H1 (cell line): ENCODE measurements at regions not wholly inside any gene's neighbourhood (a gene's known extent, or its start where the extent isn't known, plus 50 kb on each side); places are given as distances from the start of the nearest gene placed in this dataset.

Source experiments
- CTCF ChIA-PET: fragments of 300-600 bp; sonication (Branson Sonifier 250); formaldehyde crosslinking; loops from one replicate; lab custom pipeline; 2021; ENCODE audit not compliant: partially characterized antibody; lab: Charles Lee
- POLR2A ChIA-PET: fragments of 300-600 bp; sonication (Branson Sonifier 250); formaldehyde crosslinking; loops from one replicate; lab custom pipeline; 2021; ENCODE audit warnings: inconsistent platforms; ENCODE audit not compliant: partially characterized antibody; lab: Charles Lee
- DNase-seq, 2 experiments: peaks; one replicate each; pipeline versions ENCODE4 v3.0.0 to v3.0.0-alpha.2; 2010 to 2022; ENCODE audit warnings: low spot score in 2 of 2, low read depth in 1 of 2, mixed read lengths in 1 of 2
- FAIRE-seq: peaks from 2 replicates; lab custom pipeline; 2011; peaks lifted over from hg19 to GRCh38; lab: Jason Lieb, UNC
- H2AFZ ChIP-seq: 2 replicates; pipeline ENCODE4 v1.8.1; 2012; ENCODE audit warnings: low read length, inconsistent platforms
- H2AK5ac ChIP-seq: 2 replicates; pipeline ENCODE4 v1.6.1; 2013; ENCODE audit warnings: low read depth, low read length
- H2BK120ac ChIP-seq: replicated peaks from 2 replicates; pipeline ENCODE3; 2013; ENCODE audit warnings: low read depth, low read length, inconsistent platforms
- H2BK12ac ChIP-seq: 2 replicates; pipeline ENCODE4 v1.6.1; 2013; ENCODE audit warnings: low read depth, low read length
- H2BK15ac ChIP-seq: 2 replicates; pipeline ENCODE4 v1.6.1; 2013; ENCODE audit warnings: low read length
- H2BK20ac ChIP-seq: 2 replicates; pipeline ENCODE4 v1.6.1; 2013; ENCODE audit warnings: low read length
- H2BK5ac ChIP-seq: 2 replicates; pipeline ENCODE4 v1.6.1; 2013; ENCODE audit warnings: low read depth, low read length
- H3K14ac ChIP-seq: 2 replicates; pipeline ENCODE4 v1.6.1; 2013; ENCODE audit warnings: inconsistent platforms; ENCODE audit not compliant: insufficient read length
- H3K18ac ChIP-seq: 2 replicates; pipeline ENCODE4 v1.6.1; 2013; ENCODE audit warnings: low read length; ENCODE audit errors: extremely low read depth
- H3K23ac ChIP-seq: 2 replicates; pipeline ENCODE4 v1.6.1; 2013; ENCODE audit warnings: inconsistent platforms; ENCODE audit not compliant: insufficient read length
- H3K23me2 ChIP-seq: 2 replicates; pipeline ENCODE4 v1.6.1; 2013; ENCODE audit warnings: low read depth, low read length
- H3K27ac ChIP-seq: 2 replicates; pipeline ENCODE4 v1.6.1; 2011; ENCODE audit warnings: low read depth, low read length, inconsistent platforms
- H3K27me3 ChIP-seq, 4 experiments: replicated peaks in 1 of 4; 1 replicate in 1 of 4; 2 replicates in 3 of 4; pipeline versions ENCODE4 v1.6.1 to v1.8.1; 2011 to 2013; ENCODE audit warnings: low read length in 3 of 4, mild to moderate bottlenecking in 3 of 4, inconsistent platforms in 2 of 4, mixed read lengths in 2 of 4, moderate library complexity in 1 of 4; ENCODE audit not compliant: control insufficient read depth in 3 of 4, insufficient read depth in 3 of 4; ENCODE audit errors: extremely low read depth in 1 of 4
- H3K36me3 ChIP-seq, 4 experiments: 2 replicates each; pipeline versions ENCODE4 v1.6.1 to v1.8.1; 2011 to 2013; ENCODE audit warnings: mild to moderate bottlenecking in 4 of 4, low read length in 3 of 4, moderate library complexity in 2 of 4, control low read depth in 1 of 4, inconsistent platforms in 1 of 4; ENCODE audit not compliant: insufficient read depth in 4 of 4, control insufficient read depth in 2 of 4
- H3K4ac ChIP-seq: replicated peaks from 2 replicates; pipeline ENCODE3; 2013; ENCODE audit warnings: low read length, low read depth, mixed read lengths, inconsistent platforms; ENCODE audit not compliant: insufficient read length
- H3K4me1 ChIP-seq, 4 experiments: replicated peaks in 1 of 4; 1 replicate in 1 of 4; 2 replicates in 3 of 4; pipeline versions ENCODE4 v1.6.1 to v1.8.1; 2011 to 2013; ENCODE audit warnings: low read length in 3 of 4, inconsistent platforms in 2 of 4, mixed read lengths in 1 of 4; ENCODE audit not compliant: insufficient read depth in 4 of 4, control insufficient read depth in 3 of 4
- H3K4me2 ChIP-seq, 2 experiments: 2 replicates each; pipeline versions ENCODE4 v1.6.1 to v1.8.1; 2011 to 2013; ENCODE audit warnings: low read depth in 2 of 2, low read length in 2 of 2, control low read depth in 1 of 2, inconsistent platforms in 1 of 2, mild to moderate bottlenecking in 1 of 2; ENCODE audit not compliant: insufficient read depth in 1 of 2
- H3K4me3 ChIP-seq, 4 experiments: fragments of 200-600, 300-600 bp in 1 of 4; sonication (generic), shearing (Covaris generic), sonication (Bioruptor Twin) in 1 of 4; 2 replicates each; pipeline versions ENCODE4 v1.5.1 to v1.8.1; 2011 to 2016; ENCODE audit warnings: low read length in 4 of 4, low read depth in 3 of 4, control low read depth in 2 of 4, inconsistent platforms in 2 of 4, mild to moderate bottlenecking in 2 of 4, mixed read lengths in 1 of 4, moderate library complexity in 1 of 4; ENCODE audit not compliant: insufficient read depth in 2 of 4; ENCODE audit errors: extremely low read depth in 1 of 4
- H3K56ac ChIP-seq: replicated peaks from 2 replicates; pipeline ENCODE3; 2013; ENCODE audit warnings: low read depth, mild to moderate bottlenecking, mixed read lengths, low read length, inconsistent platforms; ENCODE audit not compliant: insufficient read length
- H3K79me1 ChIP-seq: 2 replicates; pipeline ENCODE4 v1.6.1; 2013; ENCODE audit warnings: low read depth, low read length, control low read depth
- H3K79me2 ChIP-seq, 2 experiments: 2 replicates each; pipeline versions ENCODE4 v1.6.1 to v1.8.1; 2012 to 2013; ENCODE audit warnings: low read length in 2 of 2, mild to moderate bottlenecking in 2 of 2, inconsistent platforms in 1 of 2; ENCODE audit not compliant: insufficient read depth in 2 of 2, control insufficient read depth in 1 of 2
- H3K9ac ChIP-seq, 4 experiments: replicated peaks in 1 of 4; 1 replicate in 1 of 4; 2 replicates in 3 of 4; pipeline versions ENCODE4 v1.6.1 to v1.8.1; 2011 to 2013; ENCODE audit warnings: low read depth in 3 of 4, low read length in 3 of 4, control low read depth in 2 of 4, mild to moderate bottlenecking in 2 of 4, moderate library complexity in 2 of 4, inconsistent platforms in 1 of 4; ENCODE audit errors: extremely low read depth in 1 of 4
- H3K9me3 ChIP-seq, 2 experiments: 2 replicates each; pipeline versions ENCODE4 v1.6.1 to v1.8.1; 2012 to 2013; ENCODE audit warnings: mild to moderate bottlenecking in 2 of 2, moderate library complexity in 2 of 2, control low read depth in 1 of 2, inconsistent platforms in 1 of 2, low read depth in 1 of 2, low read length in 1 of 2, mixed read lengths in 1 of 2; ENCODE audit not compliant: insufficient read depth in 2 of 2
- H4K20me1 ChIP-seq, 2 experiments: replicated peaks in 1 of 2; 2 replicates each; pipeline versions ENCODE3 to v1.8.1; 2011 to 2013; ENCODE audit warnings: inconsistent platforms in 2 of 2, low read length in 2 of 2, mild to moderate bottlenecking in 1 of 2; ENCODE audit not compliant: insufficient read depth in 2 of 2, control insufficient read depth in 1 of 2
- H4K5ac ChIP-seq: 2 replicates; pipeline ENCODE4 v1.6.1; 2013; ENCODE audit warnings: low read length, low read depth, mixed read lengths, inconsistent platforms; ENCODE audit not compliant: insufficient read length
- H4K8ac ChIP-seq: 2 replicates; pipeline ENCODE4 v1.8.0; 2013; ENCODE audit warnings: mild to moderate bottlenecking, moderate library complexity, low read length, inconsistent platforms; ENCODE audit not compliant: insufficient read depth; ENCODE audit errors: extremely low read depth
- H4K91ac ChIP-seq: replicated peaks from 2 replicates; pipeline ENCODE3; 2013; ENCODE audit warnings: low read length, mixed read lengths, inconsistent platforms; ENCODE audit not compliant: insufficient read length
- BCL11A ChIP-seq, 2 experiments: IDR thresholded peaks; one replicate each; pipeline ENCODE4 v1.6.1; 2011; ENCODE audit warnings: low read depth in 2 of 2, low read length in 2 of 2, mild to moderate bottlenecking in 2 of 2
- BRCA1 ChIP-seq: IDR thresholded peaks from 2 replicates; pipeline ENCODE4 v1.6.1; 2012; ENCODE audit warnings: low read depth, low read length, improper control_type of control experiment
- CHD2 ChIP-seq: IDR thresholded peaks from 2 replicates; pipeline ENCODE4 v1.6.1; 2012; ENCODE audit warnings: low read length, improper control_type of control experiment
- MAFK ChIP-seq: IDR thresholded peaks from 2 replicates; pipeline ENCODE4 v1.6.1; 2012; ENCODE audit warnings: low read depth, mild to moderate bottlenecking, improper control_type of control experiment, low read length
- WGBS, 2 experiments: shearing (Covaris generic) in 1 of 2; methylation state at CpG; one replicate each; pipeline versions ENCODE4 v1.1.6 to v1.1.7; 2013 to 2015; ENCODE audit warnings: low lambda C conversion rate in 2 of 2, mixed read lengths in 2 of 2, inconsistent platforms in 1 of 2, low coverage in 1 of 2, missing lambda C conversion rate in 1 of 2; ENCODE audit not compliant: insufficient replicate concordance in 2 of 2, insufficient coverage in 1 of 2, insufficient read length in 1 of 2; ENCODE audit errors: extremely low coverage in 1 of 2, missing lambda C conversion rate in 1 of 2; 5-methylcytosine and 5-hydroxymethylcytosine counted together
- TF ChIP-seq, protein P1 (sequence below): IDR thresholded peaks from 2 replicates; pipeline ENCODE4 v1.6.1; 2012; ENCODE audit warnings: inconsistent platforms

DNA sequence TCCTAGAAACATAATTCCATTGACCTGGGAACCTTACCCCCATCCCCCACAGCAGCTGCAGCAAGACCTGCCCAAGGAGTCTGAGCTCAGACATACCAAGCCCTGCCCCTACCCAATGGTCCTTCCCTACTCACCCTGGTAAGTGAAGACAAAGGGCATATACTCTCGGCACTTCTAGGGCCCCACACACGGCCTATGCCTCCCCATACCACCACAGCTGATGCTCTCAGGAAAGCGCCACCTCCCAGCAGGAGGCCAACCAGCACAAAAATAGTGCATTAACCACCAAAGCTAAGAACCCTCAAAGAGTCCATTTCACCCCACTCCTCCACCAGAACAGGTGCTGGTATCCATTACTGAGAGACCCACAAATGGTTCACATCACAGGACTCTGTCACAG, 74.4 kb upstream of the GUCY1A2 start:
- 84% methylated on average over 3 of the region's 3 CpGs; no CpG with 5 or more reads in 1 of the 2 experiments for WGBS, 2 experiments
- ChIA-PET CTCF (interaction anchor here (1.2 to 1.8 kb wide), 2 partner anchors 10 to 19 kb away, joined by 3 to 4 read pairs; no protein-coding TSS in a partner anchor), POLR2A (no interaction called here)
- no peak overlapping the region for H2BK15ac ChIP-seq
- H3K4ac ChIP-seq, result no peak overlapping the region
- H3K18ac ChIP-seq, result no peak overlapping the region
- no peak overlapping the region for H2BK120ac ChIP-seq
- no peak overlapping the region for H4K5ac ChIP-seq
- H3K56ac ChIP-seq, result no peak overlapping the region
- no peak overlapping the region for H2AFZ ChIP-seq
- no peak overlapping the region for H3K23ac ChIP-seq
- no peaks in the 10 kb centered on the region for H3K4me1 ChIP-seq
- no peaks in the 10 kb centered on the region for H3K23me2 ChIP-seq
- no peak overlapping the region for H2BK20ac ChIP-seq
- H3K79me2 ChIP-seq, result no peaks in the 10 kb centered on the region
- no peak overlapping the region for H2BK12ac ChIP-seq
- no peak overlapping the region for H4K8ac ChIP-seq
- no peak overlapping the region for H3K4me2 ChIP-seq
- H3K79me1 ChIP-seq, result no peaks in the 10 kb centered on the region
- no peak overlapping the region for H3K9ac ChIP-seq
- no peaks in the 10 kb centered on the region for H3K27me3 ChIP-seq
- no peak overlapping the region for H3K27ac ChIP-seq
- no peaks in the 10 kb centered on the region for H3K9me3 ChIP-seq
- H4K91ac ChIP-seq, result no peak overlapping the region
- no peak overlapping the region for H2BK5ac ChIP-seq
- no peak overlapping the region for H3K14ac ChIP-seq
- H3K4me3 ChIP-seq, result no peak overlapping the region
- DNase-seq, result no peak
- no peak for FAIRE-seq
- no peaks in the 10 kb centered on the region for H4K20me1 ChIP-seq
- H3K36me3 ChIP-seq, result no peaks in the 10 kb centered on the region
- H2AK5ac ChIP-seq, result no peak overlapping the region
- TF ChIP-seq CHD2 (no peak), BRCA1 (no peak), BCL11A (IDR thresholded peaks at IDR 0.05; ENCODE audit: low read depth in 2 of 2, low read length in 2 of 2) (no peak), MAFK (no peak)
- TF ChIP-seq, protein P1, sequence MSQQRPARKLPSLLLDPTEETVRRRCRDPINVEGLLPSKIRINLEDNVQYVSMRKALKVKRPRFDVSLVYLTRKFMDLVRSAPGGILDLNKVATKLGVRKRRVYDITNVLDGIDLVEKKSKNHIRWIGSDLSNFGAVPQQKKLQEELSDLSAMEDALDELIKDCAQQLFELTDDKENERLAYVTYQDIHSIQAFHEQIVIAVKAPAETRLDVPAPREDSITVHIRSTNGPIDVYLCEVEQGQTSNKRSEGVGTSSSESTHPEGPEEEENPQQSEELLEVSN, result no peak
